Esophagus squamous epithelium (tissue), 4 donors: ENCODE measurements at regions not wholly inside any gene's neighbourhood (a gene's known extent, or its start where the extent isn't known, plus 50 kb on each side); places are given as distances from the start of the nearest gene placed in this dataset.

ENCODE experiments used
- CTCF ChIP-seq, 6 experiments: fragments of 450-650 bp in 4 of 6; fragments of 200-600 bp in 2 of 6; sonication (generic) in 2 of 6; IDR thresholded peaks; one replicate each; pipeline ENCODE4 v1.5.1; 2016 to 2019; ENCODE audit warnings: antibody characterized with exemption in 6 of 6, mild to moderate bottlenecking in 4 of 6, moderate library complexity in 4 of 6
- POLR2A ChIP-seq, 4 donors: fragments of 450-650 bp; IDR thresholded peaks; one replicate each; pipeline ENCODE4 v1.6.1; 2017; ENCODE audit warnings: antibody characterized with exemption in 4 of 4, mild to moderate bottlenecking in 4 of 4, moderate library complexity in 3 of 4

DNA sequence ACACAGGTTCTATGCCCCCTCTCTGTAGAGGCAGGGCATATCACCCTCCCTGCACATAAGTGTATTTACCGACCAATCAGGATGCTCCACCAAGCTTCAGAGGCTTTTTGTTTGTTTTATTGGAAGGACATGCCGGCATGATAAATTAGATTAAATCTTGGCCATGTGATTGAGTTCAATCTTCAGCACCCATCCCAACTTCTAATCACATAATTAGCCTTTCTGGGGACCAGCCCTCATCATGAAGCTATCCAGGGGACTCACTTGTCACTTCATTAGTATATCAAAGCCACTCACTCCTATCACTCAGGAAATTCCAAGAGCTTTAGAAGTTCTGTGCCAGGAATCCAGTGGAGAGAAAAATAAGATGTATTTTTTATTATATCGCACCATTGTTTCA is 158.6 kb upstream of the SYT4 start:
- TF ChIP-seq POLR2A (IDR thresholded peaks at IDR 0.05) (no peak), CTCF (IDR thresholded peaks at IDR 0.05) (no peak)
